Stimulated activated CD8-positive, alpha-beta memory T cell treated with anti-CD3 and anti-CD28 coated beads, Interleukin-7, amount 100 ng/mL, for 48 hours (primary cell): ENCODE measurements at regions not wholly inside any gene's neighbourhood (a gene's known extent, or its start where the extent isn't known, plus 50 kb on each side); places are given as distances from the start of the nearest gene placed in this dataset.

Experiments
- DNase-seq, 2 donors: peaks; one replicate each; pipeline ENCODE4 v3.0.0-alpha.2; 2020; ENCODE audit warnings: low read depth in 1 of 2; ENCODE audit errors: extremely low read depth in 1 of 2

DNA sequence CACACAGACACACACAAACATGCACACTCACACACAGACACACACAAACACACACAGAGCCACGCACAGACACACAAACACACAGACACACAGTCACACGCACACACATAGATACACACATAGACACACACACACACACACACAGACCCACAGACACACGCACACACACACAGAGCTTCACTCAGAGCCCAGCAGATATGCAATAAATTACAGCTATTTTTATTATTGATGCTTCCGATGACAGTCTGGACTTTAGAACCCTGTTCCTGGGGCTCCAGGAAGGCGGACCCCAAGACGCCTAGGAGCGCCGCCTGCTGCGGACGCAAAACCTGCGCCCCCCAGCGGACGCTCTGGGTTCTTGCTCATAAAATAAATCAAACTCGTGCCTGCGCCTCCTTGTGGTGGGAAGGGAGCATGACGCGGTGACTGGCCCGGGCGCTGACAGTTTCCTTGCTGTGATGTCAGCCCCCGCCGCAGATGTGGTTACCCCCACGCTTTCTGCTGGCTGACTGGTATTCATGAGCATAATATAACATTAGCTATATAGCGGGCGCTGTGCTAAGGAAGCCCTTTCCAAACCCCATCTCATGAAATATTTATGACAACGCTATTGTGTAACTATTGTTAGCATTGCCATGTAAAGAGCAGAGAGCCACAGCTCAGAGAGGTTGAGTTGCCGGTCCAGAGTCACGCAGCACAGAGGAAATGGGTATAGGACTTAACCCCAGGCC, 64.4 kb upstream of the TM9SF2 start:
- DNase-seq: peak; percentile 88 to 93

DNA sequence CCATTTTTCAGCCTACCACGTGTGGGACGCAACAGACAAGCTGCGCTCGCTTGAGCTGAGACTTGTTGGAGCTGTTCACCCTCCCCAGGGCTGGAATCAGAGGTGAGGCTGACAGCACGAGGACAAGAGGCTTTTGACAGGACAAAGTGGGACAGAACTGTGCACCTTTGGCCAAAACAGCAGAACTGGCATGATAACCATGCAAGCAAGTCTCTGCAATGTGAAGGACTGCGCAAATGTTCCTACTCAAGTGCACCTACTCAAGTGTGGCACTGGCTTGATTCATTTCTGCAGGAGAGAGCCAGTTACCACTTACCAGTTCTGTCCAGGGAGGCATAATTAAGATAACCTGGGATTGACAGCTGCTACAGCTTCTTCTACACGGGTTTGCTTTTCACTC, 62.2 kb upstream of the TM9SF2 start:
- no peak for DNase-seq

DNA sequence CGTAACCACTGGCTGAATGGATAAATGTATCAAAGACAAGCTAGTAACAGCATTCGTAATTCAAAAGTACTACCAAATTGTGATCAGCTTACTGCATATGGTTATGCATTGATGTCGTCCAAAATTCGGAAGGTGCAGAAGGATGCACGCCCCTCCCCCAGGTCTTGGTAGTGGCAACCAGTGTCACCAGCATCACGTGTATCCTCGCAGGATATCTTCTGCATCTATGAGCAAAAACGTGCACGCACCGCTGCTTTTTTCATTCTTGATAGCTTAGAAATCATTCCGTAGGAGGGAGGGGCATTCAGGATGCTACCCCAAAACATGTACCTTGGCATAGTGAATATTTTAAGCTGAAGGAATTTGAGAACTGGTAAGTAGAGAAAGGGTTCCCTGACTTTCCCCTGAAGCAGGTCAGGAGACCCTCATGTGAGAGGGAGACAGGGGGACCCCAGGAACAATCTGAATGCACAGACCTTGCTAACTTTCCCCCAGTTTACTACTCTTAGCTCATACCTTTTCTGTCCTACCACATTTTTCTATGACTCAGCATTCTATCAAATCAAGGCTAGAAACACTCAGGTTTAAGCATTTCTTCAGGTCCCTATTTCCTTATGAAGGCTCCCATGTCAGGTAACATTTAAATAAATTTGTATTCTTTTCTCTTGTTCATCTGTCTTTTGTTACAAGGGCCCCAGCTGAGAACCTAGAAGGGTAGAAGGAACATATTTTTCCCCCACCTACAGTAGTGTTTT, 61.2 kb upstream of the TM9SF2 start:
- DNase-seq: no peak

DNA sequence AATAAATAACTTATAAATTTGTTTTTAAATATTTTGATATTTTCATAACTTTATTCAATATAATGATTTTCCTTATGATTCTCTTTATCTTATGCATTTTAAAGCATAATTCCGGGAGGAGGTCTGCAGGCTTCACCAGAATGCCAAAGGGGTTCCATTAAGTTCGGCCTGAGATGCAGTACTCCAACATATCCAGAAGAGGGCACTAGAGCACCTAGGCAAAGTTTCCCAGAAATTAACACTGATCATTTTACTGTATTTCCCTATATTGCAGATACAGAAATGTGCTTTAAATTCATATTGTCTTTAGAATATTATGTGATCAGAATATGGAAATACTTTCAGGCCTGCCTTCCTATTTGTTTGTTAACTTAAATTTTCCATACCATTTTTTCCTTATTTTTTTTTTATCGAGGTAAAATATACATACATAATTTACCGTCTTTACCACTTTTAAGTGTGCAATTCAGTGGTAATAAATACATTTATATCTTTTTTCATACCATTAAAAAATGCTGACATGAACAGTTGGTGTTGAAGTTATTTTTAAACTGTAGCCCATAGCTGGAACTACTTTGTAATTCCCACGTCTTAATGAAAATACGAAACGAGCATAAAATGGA, 58.9 kb upstream of the TM9SF2 start:
- DNase-seq: no peak

DNA sequence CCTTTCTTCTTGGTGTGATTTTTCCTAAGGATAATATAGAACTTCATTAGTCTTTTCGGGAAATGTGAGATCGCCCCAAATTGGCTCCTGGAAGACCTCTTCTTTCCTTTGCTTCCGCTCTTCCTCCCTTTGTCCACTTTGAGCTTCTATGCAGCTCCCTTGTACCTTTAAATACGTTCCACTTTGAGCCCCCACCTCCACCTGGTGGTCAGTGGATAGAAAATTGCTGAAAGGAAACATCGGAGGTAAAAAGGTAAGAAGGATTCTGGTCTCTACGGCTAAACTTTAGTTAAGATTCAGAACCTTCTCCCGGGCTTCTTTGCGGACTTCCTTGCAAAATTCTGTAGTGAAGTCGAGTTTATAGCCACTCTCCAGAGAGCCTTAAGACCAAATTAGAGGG, 55.0 kb upstream of the TM9SF2 start:
- DNase-seq: no peak

DNA sequence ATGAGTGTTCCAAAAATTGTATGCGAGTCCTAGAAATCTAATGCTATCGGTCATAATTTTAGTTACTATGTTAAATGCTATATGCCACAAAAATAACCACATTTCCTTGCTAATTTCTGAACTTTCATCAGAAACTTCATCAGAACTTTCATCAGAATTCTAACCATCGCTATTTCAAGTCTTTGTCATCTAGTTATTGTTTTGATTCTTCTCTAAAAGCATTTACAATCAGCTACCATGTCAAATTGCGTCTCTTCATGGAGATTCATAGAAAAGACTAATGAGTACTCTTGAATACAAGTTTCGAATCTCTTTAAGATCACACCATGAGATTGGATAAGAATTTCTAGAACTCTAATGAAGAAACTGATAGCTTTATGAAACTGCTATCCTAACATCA, 52.7 kb upstream of the TM9SF2 start:
- DNase-seq: no peak

DNA sequence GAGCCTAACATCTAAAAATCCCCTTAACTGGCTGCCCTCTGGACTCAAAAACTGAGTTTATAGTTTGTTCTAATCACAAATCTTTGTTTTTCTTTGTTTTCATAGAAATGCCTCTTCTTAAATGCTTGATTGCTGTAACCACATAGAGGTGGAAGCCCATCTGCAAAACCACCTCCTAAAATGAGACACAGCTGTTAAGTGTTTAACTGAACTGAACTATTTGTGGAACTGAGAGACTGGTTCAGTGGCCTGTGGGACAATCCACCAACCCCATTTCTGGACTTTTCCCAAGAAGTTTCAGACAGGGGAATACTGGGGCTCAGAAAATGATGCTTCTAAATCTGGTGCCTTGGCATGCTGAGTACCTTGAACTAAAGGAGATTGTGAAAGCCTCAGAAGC, 50.9 kb upstream of the TM9SF2 start:
- no peak for DNase-seq
